Karpas-422 (cell line): ENCODE measurements at regions not wholly inside any gene's neighbourhood (a gene's known extent, or its start where the extent isn't known, plus 50 kb on each side); places are given as distances from the start of the nearest gene placed in this dataset.

Source experiments
- DNase-seq: peaks from one replicate; pipeline ENCODE4 v3.0.0-alpha.2; 2015
- H2AFZ ChIP-seq: fragments of 200-600 bp; sonication (generic); 2 replicates; pipeline ENCODE4 v1.6.1; 2014; ENCODE audit warnings: antibody characterized with exemption, low read length, mixed read lengths
- H3K27ac ChIP-seq: fragments of 200-600 bp; sonication (generic); 2 replicates; pipeline ENCODE4 v1.5.1; 2014; ENCODE audit warnings: mild to moderate bottlenecking, low read length, moderate library complexity
- H3K27me3 ChIP-seq: fragments of 200-600 bp; sonication (generic); 2 replicates; pipeline ENCODE4 v1.6.1; 2014; ENCODE audit warnings: low read length, mixed read lengths
- H3K36me3 ChIP-seq: fragments of 200-600 bp; sonication (generic); 2 replicates; pipeline ENCODE4 v1.6.1; 2014; ENCODE audit warnings: low read length, mixed read lengths; ENCODE audit not compliant: insufficient read depth
- H3K4me1 ChIP-seq: fragments of 200-600 bp; sonication (generic); 2 replicates; pipeline ENCODE4 v1.6.1; 2014; ENCODE audit warnings: mild to moderate bottlenecking, low read length, mixed read lengths
- H3K4me2 ChIP-seq: fragments of 200-600 bp; sonication (generic); 2 replicates; pipeline ENCODE4 v1.6.1; 2014; ENCODE audit warnings: low read length, low read depth, mild to moderate bottlenecking; ENCODE audit not compliant: poor library complexity, severe bottlenecking
- H3K4me3 ChIP-seq: fragments of 200-600 bp; sonication (generic); 2 replicates; pipeline ENCODE4 v1.5.1; 2014; ENCODE audit warnings: mild to moderate bottlenecking, antibody characterized with exemption, low read length, mixed read lengths
- H3K79me2 ChIP-seq: fragments of 200-600 bp; sonication (generic); 2 replicates; pipeline ENCODE4 v1.6.1; 2014; ENCODE audit warnings: mild to moderate bottlenecking, low read length, mixed read lengths
- H3K9ac ChIP-seq: fragments of 200-600 bp; sonication (generic); 2 replicates; pipeline ENCODE4 v1.6.0; 2014; ENCODE audit warnings: low read length
- H3K9me2 ChIP-seq: fragments of 200-600 bp; sonication (generic), shearing (Covaris generic); replicated peaks from 2 replicates; pipeline ENCODE4 v1.6.0; 2014; ENCODE audit warnings: mild to moderate bottlenecking, low read length, moderate library complexity; ENCODE audit not compliant: insufficient read depth
- H3K9me3 ChIP-seq: fragments of 300-700, 200-600 bp; sonication (generic); 2 replicates; pipeline ENCODE4 v1.6.1; 2014; ENCODE audit warnings: low read length, mixed read lengths
- H4K20me1 ChIP-seq: fragments of 200-600 bp; sonication (generic); 2 replicates; pipeline ENCODE4 v1.6.1; 2014; ENCODE audit warnings: mild to moderate bottlenecking, antibody characterized with exemption, low read length, low read depth; ENCODE audit not compliant: insufficient read depth

DNA sequence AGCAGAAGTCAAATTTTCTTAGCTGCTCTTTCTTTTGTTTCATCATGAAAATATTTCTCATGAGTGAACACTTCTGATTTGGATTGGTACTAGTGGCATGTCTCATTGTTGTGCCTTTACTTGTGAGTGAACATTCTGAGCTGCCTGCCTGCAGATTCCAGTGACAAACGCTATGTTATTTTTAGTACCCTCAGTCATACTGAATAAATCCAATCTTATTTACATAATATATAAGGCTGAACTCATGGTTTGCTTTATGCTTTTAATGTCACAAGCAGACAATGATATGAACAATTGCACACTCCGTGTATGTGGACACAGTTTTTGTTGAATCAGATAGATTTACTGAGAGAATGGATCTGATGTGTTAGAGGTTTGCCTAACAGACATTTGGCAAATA is 67.8 kb downstream of the ACTBL2 start:
- no peaks in the 10 kb centered on the region for H3K9me2 ChIP-seq
- H3K27ac ChIP-seq = no peak overlapping the region
- H3K4me3 ChIP-seq = no peak overlapping the region
- no peak overlapping the region for H3K4me2 ChIP-seq
- no peaks in the 10 kb centered on the region for H3K79me2 ChIP-seq
- no peaks in the 10 kb centered on the region for H4K20me1 ChIP-seq
- no peak overlapping the region for H3K9ac ChIP-seq
- DNase-seq = no peak
- no peaks in the 10 kb centered on the region for H3K4me1 ChIP-seq
- H2AFZ ChIP-seq = no peak overlapping the region
- no peaks in the 10 kb centered on the region for H3K9me3 ChIP-seq
- H3K27me3 ChIP-seq = no peaks in the 10 kb centered on the region
- no peaks in the 10 kb centered on the region for H3K36me3 ChIP-seq

- Histone ChIP-seq H3K27me3 (no peaks in the 10 kb centered on the region), H3K36me3 (no peaks in the 10 kb centered on the region), H3K9me3 (no peaks in the 10 kb centered on the region), H2AFZ (no peak overlapping the region), H3K27ac (no peak overlapping the region), H3K4me1 (no peaks in the 10 kb centered on the region), H3K4me2 (no peak overlapping the region), H4K20me1 (no peaks in the 10 kb centered on the region), H3K9ac (no peak overlapping the region), H3K4me3 (no peak overlapping the region), H3K9me2 (no peaks in the 10 kb centered on the region), H3K79me2 (no peaks in the 10 kb centered on the region)
- DNase-seq = no peak
These were observed 68.4 kb downstream of the ACTBL2 start for GRCh38 chr5:57414191-57414590.

- no peaks in the 10 kb centered on the region for H3K9me3 ChIP-seq
- H3K4me2 ChIP-seq = no peak overlapping the region
- H3K27ac ChIP-seq = no peak overlapping the region
- H3K4me3 ChIP-seq = no peak overlapping the region
- H3K9ac ChIP-seq = no peak overlapping the region
- DNase-seq = no peak
- no peaks in the 10 kb centered on the region for H3K9me2 ChIP-seq
- H3K27me3 ChIP-seq = no peaks in the 10 kb centered on the region
- H3K36me3 ChIP-seq = no peaks in the 10 kb centered on the region
- no peak overlapping the region for H2AFZ ChIP-seq
- no peaks in the 10 kb centered on the region for H3K4me1 ChIP-seq
- H4K20me1 ChIP-seq = no peaks in the 10 kb centered on the region
- H3K79me2 ChIP-seq = no peaks in the 10 kb centered on the region
These were observed 69.5 kb downstream of the ACTBL2 start for GRCh38 chr5:57413145-57413544.

GRCh38 chr5:57412680-57413079 is 69.9 kb downstream of the ACTBL2 start:
- Histone ChIP-seq H3K27me3 (no peaks in the 10 kb centered on the region), H3K9ac (no peak overlapping the region), H3K4me3 (no peak overlapping the region), H4K20me1 (no peaks in the 10 kb centered on the region), H3K36me3 (no peaks in the 10 kb centered on the region), H3K9me2 (no peaks in the 10 kb centered on the region), H3K4me1 (no peaks in the 10 kb centered on the region), H3K27ac (no peak overlapping the region), H2AFZ (no peak overlapping the region), H3K79me2 (no peaks in the 10 kb centered on the region), H3K4me2 (no peak overlapping the region), H3K9me3 (no peaks in the 10 kb centered on the region)
- DNase-seq = no peak

GRCh38 chr5:57411982-57412381 is 70.6 kb downstream of the ACTBL2 start:
- no peak overlapping the region for H3K9ac ChIP-seq
- no peaks in the 10 kb centered on the region for H3K9me3 ChIP-seq
- H3K4me1 ChIP-seq = no peaks in the 10 kb centered on the region
- H3K27ac ChIP-seq = no peak overlapping the region
- no peaks in the 10 kb centered on the region for H3K79me2 ChIP-seq
- H3K27me3 ChIP-seq = no peaks in the 10 kb centered on the region
- no peaks in the 10 kb centered on the region for H4K20me1 ChIP-seq
- no peak overlapping the region for H2AFZ ChIP-seq
- no peak for DNase-seq
- no peak overlapping the region for H3K4me3 ChIP-seq
- H3K4me2 ChIP-seq = no peak overlapping the region
- no peaks in the 10 kb centered on the region for H3K36me3 ChIP-seq
- no peaks in the 10 kb centered on the region for H3K9me2 ChIP-seq

DNA sequence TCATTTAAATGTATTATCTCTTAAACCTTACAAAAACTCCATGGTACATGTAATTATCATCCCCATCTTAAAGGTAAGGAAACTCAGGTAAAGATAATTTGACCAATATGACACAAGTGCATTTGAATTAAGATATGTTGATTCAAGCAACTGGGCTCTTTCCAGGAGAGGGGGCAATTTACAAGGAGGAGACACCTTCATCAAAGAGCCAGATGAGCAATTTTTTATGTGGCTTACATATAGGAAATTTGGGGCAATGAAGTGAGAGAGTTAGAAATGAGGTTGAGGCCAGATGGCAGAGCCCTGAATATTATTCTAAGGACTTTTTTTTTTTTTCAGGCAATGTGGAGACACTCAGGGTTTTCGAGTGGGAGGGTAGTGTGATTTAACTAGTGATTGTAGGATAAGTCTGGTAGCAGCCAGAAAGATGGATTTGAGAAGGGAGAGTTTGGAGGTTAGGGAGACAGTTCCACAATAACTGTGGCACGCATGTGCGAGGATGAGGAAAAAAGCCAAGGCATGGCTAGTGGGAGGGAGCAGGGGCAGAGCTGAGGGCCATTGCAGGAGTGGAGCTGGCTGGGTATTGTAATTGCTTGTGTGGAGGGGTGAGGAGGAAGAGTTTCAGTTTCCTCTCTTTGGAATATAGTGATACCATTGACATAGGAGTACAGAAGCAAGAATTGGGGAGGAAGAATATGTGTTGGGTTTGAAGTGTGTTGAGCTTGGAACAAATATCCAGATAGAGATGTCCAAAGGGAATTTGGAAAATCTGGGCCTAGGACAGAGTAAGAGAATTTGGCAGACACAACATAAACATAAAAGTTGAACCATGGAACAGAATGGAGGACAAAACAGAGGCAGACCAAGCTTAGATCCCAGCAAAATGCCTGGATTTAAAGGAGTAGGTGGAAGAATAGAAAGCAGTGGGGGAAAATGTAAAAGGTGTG is 72.0 kb downstream of the ACTBL2 start:
- no peak overlapping the region for H3K4me2 ChIP-seq
- no peaks in the 10 kb centered on the region for H3K9me3 ChIP-seq
- no peak overlapping the region for H3K9ac ChIP-seq
- no peaks in the 10 kb centered on the region; the same call in 1 of the 2 replicates for H3K27me3 ChIP-seq
- H3K36me3 ChIP-seq = no peaks in the 10 kb centered on the region
- no peak overlapping the region for H2AFZ ChIP-seq
- H3K27ac ChIP-seq = no peak overlapping the region
- H3K79me2 ChIP-seq = no peaks in the 10 kb centered on the region
- no peaks in the 10 kb centered on the region for H4K20me1 ChIP-seq
- no peaks in the 10 kb centered on the region for H3K4me1 ChIP-seq
- DNase-seq = no peak
- H3K4me3 ChIP-seq = no peak overlapping the region
- no peaks in the 10 kb centered on the region for H3K9me2 ChIP-seq

- Histone ChIP-seq H3K9ac (no peak overlapping the region), H3K36me3 (no peaks in the 10 kb centered on the region)
These were observed 73.9 kb downstream of the ACTBL2 start for GRCh38 chr5:57408714-57409113.

DNA sequence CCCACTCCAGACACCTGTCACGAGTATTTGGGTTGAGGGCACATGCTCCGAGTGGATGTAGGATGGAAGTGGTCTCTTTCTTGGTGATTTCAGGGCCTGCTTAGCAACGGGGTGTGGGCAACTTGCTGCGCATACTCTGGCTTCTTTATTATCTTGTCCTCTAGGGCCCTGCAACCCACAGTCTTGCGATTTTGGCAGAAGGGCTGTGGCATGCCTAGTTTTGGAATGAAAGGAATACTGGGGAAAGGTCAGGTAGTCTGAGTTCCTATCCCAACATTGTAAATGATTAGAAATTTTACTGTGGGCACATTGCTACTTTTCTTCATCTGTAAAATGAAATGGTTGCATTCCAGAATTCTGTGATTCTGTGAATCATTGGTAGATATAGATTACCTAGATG is 74.3 kb downstream of the ACTBL2 start:
- Histone ChIP-seq H3K79me2 (no peaks in the 10 kb centered on the region), H4K20me1 (no peaks in the 10 kb centered on the region)

More at GRCh38 chr5:57408714-57409113, 73.9 kb downstream of the ACTBL2 start:
- no peak for DNase-seq
- Histone ChIP-seq H3K27me3 (no peaks in the 10 kb centered on the region; the same call in 1 of the 2 replicates), H3K4me2 (no peak overlapping the region), H4K20me1 (no peaks in the 10 kb centered on the region), H3K9me2 (no peaks in the 10 kb centered on the region), H3K27ac (no peak overlapping the region), H3K9me3 (no peaks in the 10 kb centered on the region), H3K4me1 (no peaks in the 10 kb centered on the region), H2AFZ (no peak overlapping the region), H3K79me2 (no peaks in the 10 kb centered on the region), H3K4me3 (no peak overlapping the region)

More for the DNA sequence above, 74.3 kb downstream of the ACTBL2 start:
- H3K9ac ChIP-seq = no peak overlapping the region
- no peak overlapping the region for H2AFZ ChIP-seq
- H3K36me3 ChIP-seq = no peaks in the 10 kb centered on the region
- no peaks in the 10 kb centered on the region for H3K4me1 ChIP-seq
- DNase-seq = no peak
- H3K4me3 ChIP-seq = no peak overlapping the region
- no peak overlapping the region for H3K4me2 ChIP-seq
- H3K9me2 ChIP-seq = no peaks in the 10 kb centered on the region
- H3K27me3 ChIP-seq = no peaks in the 10 kb centered on the region; the same call in 1 of the 2 replicates
- no peaks in the 10 kb centered on the region for H3K9me3 ChIP-seq
- H3K27ac ChIP-seq = no peak overlapping the region
